ENCODE measurements at regions not wholly inside any gene's neighbourhood (a gene's known extent, or its start where the extent isn't known, plus 50 kb on each side); places are given as distances from the start of the nearest gene placed in this dataset.

DNA sequence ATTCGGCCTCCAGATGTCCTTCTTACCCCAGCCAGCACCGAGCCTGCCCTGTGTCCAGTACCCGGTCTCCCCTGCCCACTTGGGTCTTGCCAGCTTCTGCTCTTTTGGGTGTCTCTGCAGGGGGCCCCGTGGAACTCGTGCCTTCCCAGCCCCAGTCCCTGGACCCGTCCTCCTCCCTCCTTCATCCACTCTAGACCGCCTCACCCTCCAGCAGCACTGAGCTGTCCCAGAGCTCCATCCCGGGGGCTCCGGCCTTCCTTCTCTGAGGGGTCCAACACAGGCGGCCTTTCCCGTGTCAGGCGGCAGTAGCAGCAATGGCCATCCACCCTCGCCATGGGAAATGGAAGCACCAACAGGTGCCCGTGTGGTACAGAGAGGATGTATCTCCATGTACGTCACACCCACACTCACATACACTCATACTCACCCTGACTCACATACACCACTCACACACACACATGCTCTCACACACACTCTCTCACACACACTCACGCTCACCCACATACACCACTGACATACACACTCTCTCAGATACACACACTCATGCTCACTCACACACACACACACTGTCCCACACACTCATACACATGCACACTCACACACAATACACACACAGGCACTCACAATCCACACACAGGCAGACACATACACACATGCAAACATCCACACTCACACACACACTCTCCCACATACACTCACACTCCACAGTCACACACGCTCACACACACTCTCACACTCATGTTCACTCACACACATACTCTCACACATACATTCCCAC lies 827.5 kb upstream of the SALL3 start:
- TF ChIP-seq, protein P1, sequence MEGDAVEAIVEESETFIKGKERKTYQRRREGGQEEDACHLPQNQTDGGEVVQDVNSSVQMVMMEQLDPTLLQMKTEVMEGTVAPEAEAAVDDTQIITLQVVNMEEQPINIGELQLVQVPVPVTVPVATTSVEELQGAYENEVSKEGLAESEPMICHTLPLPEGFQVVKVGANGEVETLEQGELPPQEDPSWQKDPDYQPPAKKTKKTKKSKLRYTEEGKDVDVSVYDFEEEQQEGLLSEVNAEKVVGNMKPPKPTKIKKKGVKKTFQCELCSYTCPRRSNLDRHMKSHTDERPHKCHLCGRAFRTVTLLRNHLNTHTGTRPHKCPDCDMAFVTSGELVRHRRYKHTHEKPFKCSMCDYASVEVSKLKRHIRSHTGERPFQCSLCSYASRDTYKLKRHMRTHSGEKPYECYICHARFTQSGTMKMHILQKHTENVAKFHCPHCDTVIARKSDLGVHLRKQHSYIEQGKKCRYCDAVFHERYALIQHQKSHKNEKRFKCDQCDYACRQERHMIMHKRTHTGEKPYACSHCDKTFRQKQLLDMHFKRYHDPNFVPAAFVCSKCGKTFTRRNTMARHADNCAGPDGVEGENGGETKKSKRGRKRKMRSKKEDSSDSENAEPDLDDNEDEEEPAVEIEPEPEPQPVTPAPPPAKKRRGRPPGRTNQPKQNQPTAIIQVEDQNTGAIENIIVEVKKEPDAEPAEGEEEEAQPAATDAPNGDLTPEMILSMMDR (IDR thresholded peaks at IDR 0.05; ENCODE audit: low read depth, low read length): no peak
- TF ChIP-seq, protein P2, sequence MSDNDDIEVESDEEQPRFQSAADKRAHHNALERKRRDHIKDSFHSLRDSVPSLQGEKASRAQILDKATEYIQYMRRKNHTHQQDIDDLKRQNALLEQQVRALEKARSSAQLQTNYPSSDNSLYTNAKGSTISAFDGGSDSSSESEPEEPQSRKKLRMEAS (IDR thresholded peaks at IDR 0.05; ENCODE audit: low read depth, low read length): no peak
